Sigmoid colon (tissue), 3 donors: ENCODE measurements at regions not wholly inside any gene's neighbourhood (a gene's known extent, or its start where the extent isn't known, plus 50 kb on each side); places are given as distances from the start of the nearest gene placed in this dataset.

ENCODE experiments used
- CTCF ChIP-seq, 4 experiments: fragments of 450-650 bp in 3 of 4; fragments of 200-600 bp in 1 of 4; IDR thresholded peaks; one replicate each; pipeline ENCODE4 v1.5.1; 2016 to 2019; ENCODE audit warnings: antibody characterized with exemption in 4 of 4, mild to moderate bottlenecking in 3 of 4, moderate library complexity in 2 of 4
- POLR2A ChIP-seq, 2 donors: fragments of 450-650 bp; IDR thresholded peaks; one replicate each; pipeline ENCODE4 v1.6.1; 2016; ENCODE audit warnings: antibody characterized with exemption in 2 of 2, mild to moderate bottlenecking in 2 of 2, moderate library complexity in 2 of 2

GRCh38 chr21:16911166-16911607 lies 601.7 kb upstream of the CXADR start:
- no peak for TF ChIP-seq POLR2A (IDR thresholded peaks at IDR 0.05)
- TF ChIP-seq CTCF (IDR thresholded peaks at IDR 0.05): no peak
